CD14-positive monocyte (primary cell): ENCODE measurements at regions not wholly inside any gene's neighbourhood (a gene's known extent, or its start where the extent isn't known, plus 50 kb on each side); places are given as distances from the start of the nearest gene placed in this dataset.

Source experiments
- DNase-seq, 3 donors: peaks; one replicate each; pipeline ENCODE4 v3.0.0-alpha.2; 2011 to 2022
- H2AFZ ChIP-seq: 2 replicates; pipeline ENCODE4 v1.6.0; 2012; ENCODE audit warnings: mild to moderate bottlenecking, low read depth, low read length, inconsistent platforms; ENCODE audit not compliant: insufficient read depth, poor library complexity, severe bottlenecking
- H3K27ac ChIP-seq, 2 donors: 1 replicate in 1 of 2; 2 replicates in 1 of 2; pipeline ENCODE4 v1.5.1; 2012 to 2013; ENCODE audit warnings: low read length in 2 of 2, control low read depth in 1 of 2, inconsistent platforms in 1 of 2, low read depth in 1 of 2, mild to moderate bottlenecking in 1 of 2
- H3K27me3 ChIP-seq, 2 donors: one replicate each; pipeline versions ENCODE4 v1.6.0 to v1.6.1; 2011 to 2013; ENCODE audit warnings: low read length in 2 of 2; ENCODE audit not compliant: control insufficient read depth in 2 of 2, insufficient read depth in 2 of 2
- H3K36me3 ChIP-seq, 2 donors: replicated peaks in 1 of 2; 1 replicate in 1 of 2; 2 replicates in 1 of 2; pipeline versions ENCODE4 v1.5.1 to v1.6.1; 2012 to 2013; ENCODE audit warnings: low read length in 2 of 2, control low read depth in 1 of 2, inconsistent platforms in 1 of 2, mild to moderate bottlenecking in 1 of 2; ENCODE audit not compliant: insufficient read depth in 2 of 2, control insufficient read depth in 1 of 2
- H3K4me1 ChIP-seq, 2 donors: 1 replicate in 1 of 2; 2 replicates in 1 of 2; pipeline versions ENCODE4 v1.5.1 to v1.6.1; 2012 to 2013; ENCODE audit warnings: low read length in 2 of 2, control low read depth in 1 of 2, inconsistent platforms in 1 of 2, mild to moderate bottlenecking in 1 of 2, moderate library complexity in 1 of 2; ENCODE audit not compliant: insufficient read depth in 2 of 2, control insufficient read depth in 1 of 2
- H3K4me2 ChIP-seq: replicated peaks from 2 replicates; pipeline ENCODE3; 2012; ENCODE audit warnings: low read length, moderate library complexity, mild to moderate bottlenecking; ENCODE audit not compliant: poor library complexity, severe bottlenecking; ENCODE audit errors: extremely low read depth
- H3K4me3 ChIP-seq, 3 experiments: fragments of 200-600 bp in 1 of 3; sonication (generic) in 1 of 3; replicated peaks in 1 of 3; 1 replicate in 2 of 3; 2 replicates in 1 of 3; pipeline ENCODE4 v1.5.1; 2011 to 2013; ENCODE audit warnings: low read length in 3 of 3, mild to moderate bottlenecking in 3 of 3, control low read depth in 2 of 3, low read depth in 2 of 3, inconsistent platforms in 1 of 3, moderate library complexity in 1 of 3
- H3K79me2 ChIP-seq: 2 replicates; pipeline ENCODE4 v1.6.0; 2012; ENCODE audit warnings: mild to moderate bottlenecking, control low read depth, inconsistent platforms, low read length, moderate library complexity; ENCODE audit not compliant: insufficient read depth
- H3K9ac ChIP-seq: 2 replicates; pipeline ENCODE4 v1.6.0; 2017; ENCODE audit warnings: low read length, mild to moderate bottlenecking; ENCODE audit not compliant: insufficient read depth, poor library complexity, severe bottlenecking
- H3K9me3 ChIP-seq, 2 donors: replicated peaks in 1 of 2; 1 replicate in 1 of 2; 2 replicates in 1 of 2; pipeline versions ENCODE4 v1.5.1 to v1.6.1; 2012 to 2013; ENCODE audit warnings: low read length in 2 of 2, control low read depth in 1 of 2; ENCODE audit not compliant: control insufficient read depth in 1 of 2, insufficient read depth in 1 of 2
- H4K20me1 ChIP-seq: 2 replicates; pipeline ENCODE4 v1.6.0; 2012; ENCODE audit warnings: mild to moderate bottlenecking, low read length, control low read depth, moderate library complexity; ENCODE audit not compliant: insufficient read depth
- H3K27ac Mint-ChIP-seq, 7 donors: one replicate each; pipeline ENCODE4 v1.8.0; 2020; ENCODE audit warnings: mild to moderate bottlenecking in 7 of 7, mixed read lengths in 7 of 7, moderate library complexity in 6 of 7, inconsistent platforms in 2 of 7
- H3K27me3 Mint-ChIP-seq, 3 donors: one replicate each; pipeline ENCODE4 v1.8.0; 2021 to 2022; ENCODE audit warnings: low read depth in 3 of 3, mild to moderate bottlenecking in 3 of 3, mixed read lengths in 3 of 3, moderate library complexity in 3 of 3, inconsistent platforms in 1 of 3
- H3K36me3 Mint-ChIP-seq, 2 donors: one replicate each; pipeline ENCODE4 v1.8.0; 2020; ENCODE audit warnings: mixed read lengths in 2 of 2, inconsistent platforms in 1 of 2, mild to moderate bottlenecking in 1 of 2
- H3K4me1 Mint-ChIP-seq: one replicate; pipeline ENCODE4 v1.8.0; 2020; ENCODE audit warnings: mild to moderate bottlenecking, mixed read lengths
- H3K4me3 Mint-ChIP-seq, 2 donors: one replicate each; pipeline ENCODE4 v1.8.0; 2020; ENCODE audit warnings: mild to moderate bottlenecking in 2 of 2, mixed read lengths in 2 of 2, moderate library complexity in 1 of 2
- H3K9me3 Mint-ChIP-seq, 7 donors: one replicate each; pipeline ENCODE4 v1.8.0; 2020 to 2022; ENCODE audit warnings: mixed read lengths in 7 of 7, mild to moderate bottlenecking in 6 of 7, moderate library complexity in 6 of 7, inconsistent platforms in 2 of 7
- CTCF ChIP-seq: fragments of 200-600 bp; IDR thresholded peaks from one replicate; pipeline ENCODE4 v1.8.0; 2022; ENCODE audit warnings: antibody characterized with exemption, mild to moderate bottlenecking
- WGBS: methylation state at CpG from one replicate; pipeline ENCODE4 v1.1.5; 2013; ENCODE audit warnings: missing lambda C conversion rate; ENCODE audit not compliant: insufficient coverage; 5-methylcytosine and 5-hydroxymethylcytosine counted together
- intact Hi-C, 2 donors: fragments of 100-400 bp; cut with micrococcal nuclease; formaldehyde crosslinking; loops; one replicate each; pipeline versions ENCODE4 v1.15.0 to v1.15.1; 2023

- H3K4me1 Mint-ChIP-seq = no peaks in the 10 kb centered on the region
- H3K9me3 Mint-ChIP-seq = peaks cover 0 to 3% (median 2%) of the 10 kb centered on the region in 7 donors
- no peak for TF ChIP-seq CTCF
- H3K36me3 Mint-ChIP-seq = no peaks in the 10 kb centered on the region
- no peak overlapping the region for H3K4me3 ChIP-seq
- no peak overlapping the region for H3K27ac ChIP-seq
- H3K79me2 ChIP-seq = no peaks in the 10 kb centered on the region
- no peaks in the 10 kb centered on the region for H3K36me3 ChIP-seq
- intact Hi-C loops = no loop called here
- H3K4me1 ChIP-seq = no peaks in the 10 kb centered on the region
- WGBS = no CpG with 5 or more reads among the region's 1 CpG
- no peaks in the 10 kb centered on the region for H4K20me1 ChIP-seq
- H2AFZ ChIP-seq = no peak overlapping the region
- H3K9ac ChIP-seq = no peak overlapping the region
- no peaks in the 10 kb centered on the region for H3K27me3 ChIP-seq
- H3K4me3 Mint-ChIP-seq = no peak overlapping the region
- no peaks in the 10 kb centered on the region for H3K27me3 Mint-ChIP-seq
- no peaks in the 10 kb centered on the region for H3K9me3 ChIP-seq
- no peak for DNase-seq
- no peak overlapping the region for H3K4me2 ChIP-seq
- H3K27ac Mint-ChIP-seq = no peak overlapping the region
These were observed 220.5 kb upstream of the MPDZ start for GRCh38 chr9:13500034-13500433.

- H3K4me1 Mint-ChIP-seq = no peaks in the 10 kb centered on the region
- H3K9ac ChIP-seq = no peak overlapping the region
- H3K27me3 Mint-ChIP-seq = no peaks in the 10 kb centered on the region
- H3K27ac ChIP-seq = no peak overlapping the region
- H3K4me1 ChIP-seq = no peaks in the 10 kb centered on the region
- H4K20me1 ChIP-seq = no peaks in the 10 kb centered on the region
- H3K9me3 Mint-ChIP-seq = peaks cover 0 to 4% (median 0%) of the 10 kb centered on the region in 7 donors
- no peak overlapping the region for H3K4me2 ChIP-seq
- H3K36me3 ChIP-seq = no peaks in the 10 kb centered on the region
- intact Hi-C loops = no loop called here
- no peaks in the 10 kb centered on the region for H3K79me2 ChIP-seq
- H3K4me3 Mint-ChIP-seq = no peak overlapping the region
- H3K36me3 Mint-ChIP-seq = no peaks in the 10 kb centered on the region
- no peak overlapping the region for H3K4me3 ChIP-seq
- no peak for TF ChIP-seq CTCF
- WGBS = no CpG with 5 or more reads among the region's 3 CpGs
- no peak overlapping the region for H3K27ac Mint-ChIP-seq
- H3K27me3 ChIP-seq = no peaks in the 10 kb centered on the region
- no peak overlapping the region for H2AFZ ChIP-seq
- no peaks in the 10 kb centered on the region for H3K9me3 ChIP-seq
- no peak for DNase-seq
These were observed 214.2 kb upstream of the MPDZ start for GRCh38 chr9:13493697-13494096.
